Fibroblast of lung (primary cell): ENCODE measurements at regions not wholly inside any gene's neighbourhood (a gene's known extent, or its start where the extent isn't known, plus 50 kb on each side); places are given as distances from the start of the nearest gene placed in this dataset.

Experiments used
- DNase-seq, 2 donors: peaks; one replicate each; pipeline versions ENCODE4 v3.0.0 to v3.0.0-alpha.2; 2010; ENCODE audit warnings: low read depth in 2 of 2
- H2AFZ ChIP-seq: 2 replicates; pipeline ENCODE4 v1.5.1; 2012; ENCODE audit warnings: low read length, control low read depth, inconsistent platforms
- H3K27ac ChIP-seq: 2 replicates; pipeline ENCODE4 v1.5.1; 2011; ENCODE audit warnings: low read length, control low read depth; ENCODE audit not compliant: insufficient read depth
- H3K27me3 ChIP-seq: 2 replicates; pipeline ENCODE4 v1.5.1; 2011; ENCODE audit warnings: mild to moderate bottlenecking, low read length; ENCODE audit not compliant: control insufficient read depth, insufficient read depth
- H3K36me3 ChIP-seq: 2 replicates; pipeline ENCODE4 v1.5.1; 2011; ENCODE audit warnings: low read length; ENCODE audit not compliant: control insufficient read depth, insufficient read depth
- H3K4me1 ChIP-seq: 2 replicates; pipeline ENCODE4 v1.5.1; 2011; ENCODE audit warnings: low read length; ENCODE audit not compliant: control insufficient read depth, insufficient read depth; ENCODE audit errors: extremely low read depth
- H3K4me2 ChIP-seq: 2 replicates; pipeline ENCODE4 v1.5.1; 2011; ENCODE audit warnings: low read length, control low read depth; ENCODE audit not compliant: insufficient read depth; ENCODE audit errors: extremely low read depth
- H3K4me3 ChIP-seq, 4 experiments: fragments of 200-600 bp in 1 of 4; sonication (generic) in 1 of 4; replicated peaks in 1 of 4; 2 replicates each; pipeline ENCODE4 v1.5.1; 2011 to 2016; ENCODE audit warnings: low read length in 4 of 4, low read depth in 3 of 4, mild to moderate bottlenecking in 3 of 4, control low read depth in 2 of 4, inconsistent platforms in 1 of 4, mixed read lengths in 1 of 4; ENCODE audit not compliant: insufficient read depth in 1 of 4; ENCODE audit errors: control extremely low read depth in 1 of 4
- H3K79me2 ChIP-seq: 2 replicates; pipeline ENCODE4 v1.5.1; 2012; ENCODE audit warnings: mild to moderate bottlenecking, low read length, inconsistent platforms; ENCODE audit not compliant: control insufficient read depth, insufficient read depth
- H3K9ac ChIP-seq: 2 replicates; pipeline ENCODE4 v1.5.1; 2011; ENCODE audit warnings: mild to moderate bottlenecking, low read length, control low read depth; ENCODE audit not compliant: insufficient read depth
- H3K9me3 ChIP-seq: 2 replicates; pipeline ENCODE4 v1.5.1; 2012; ENCODE audit warnings: low read depth, low read length; ENCODE audit not compliant: control insufficient read depth, insufficient read depth
- H4K20me1 ChIP-seq: 2 replicates; pipeline ENCODE4 v1.5.1; 2011; ENCODE audit warnings: low read length; ENCODE audit not compliant: control insufficient read depth, insufficient read depth; ENCODE audit errors: extremely low read depth
- CTCF ChIP-seq, 2 donors: IDR thresholded peaks in 1 of 2; conservative IDR thresholded peaks in 1 of 2; 1 replicate in 1 of 2; 2 replicates in 1 of 2; pipeline ENCODE4 v1.5.1; 2011 to 2012; ENCODE audit warnings: low read length in 2 of 2, control low read depth in 1 of 2, inconsistent platforms in 1 of 2, low read depth in 1 of 2, mild to moderate bottlenecking in 1 of 2
- EZH2 ChIP-seq: IDR thresholded peaks from 2 replicates; pipeline ENCODE4 v1.5.1; 2012; ENCODE audit warnings: low read length, control low read depth, mild to moderate bottlenecking; ENCODE audit errors: missing control alignments

- DNase-seq = no peak
- no peak overlapping the region for H3K4me3 ChIP-seq
- H3K27me3 ChIP-seq = no peaks in the 10 kb centered on the region
- TF ChIP-seq CTCF (conservative IDR thresholded peaks at IDR 0.05 in 1 of 2, IDR thresholded peaks at IDR 0.05 in 1 of 2; ENCODE audit: low read depth in 1 of 2, low read length in 2 of 2) = no peak
- no peak for TF ChIP-seq EZH2
- no peaks in the 10 kb centered on the region for H3K36me3 ChIP-seq
- H4K20me1 ChIP-seq = no peaks in the 10 kb centered on the region
- no peak overlapping the region for H3K9ac ChIP-seq
- H3K9me3 ChIP-seq = no peaks in the 10 kb centered on the region
- no peak overlapping the region for H3K4me2 ChIP-seq
- no peak overlapping the region for H3K27ac ChIP-seq
- no peak overlapping the region for H2AFZ ChIP-seq
- H3K4me1 ChIP-seq = no peaks in the 10 kb centered on the region
- no peaks in the 10 kb centered on the region for H3K79me2 ChIP-seq
These were observed 416.9 kb downstream of the SLC6A15 start for GRCh38 chr12:84495711-84496110.

- Histone ChIP-seq H3K4me3 (no peak overlapping the region), H3K27ac (no peak overlapping the region), H3K36me3 (no peaks in the 10 kb centered on the region), H3K4me1 (no peaks in the 10 kb centered on the region), H2AFZ (no peak overlapping the region), H3K9me3 (no peaks in the 10 kb centered on the region), H3K27me3 (no peaks in the 10 kb centered on the region), H3K4me2 (no peak overlapping the region), H3K9ac (no peak overlapping the region), H4K20me1 (no peaks in the 10 kb centered on the region), H3K79me2 (no peaks in the 10 kb centered on the region)
- no peak for TF ChIP-seq EZH2
- no peak for TF ChIP-seq CTCF (conservative IDR thresholded peaks at IDR 0.05 in 1 of 2, IDR thresholded peaks at IDR 0.05 in 1 of 2; ENCODE audit: low read depth in 1 of 2, low read length in 2 of 2)
- no peak for DNase-seq
These were observed 420.2 kb downstream of the SLC6A15 start for GRCh38 chr12:84492351-84492883.

- H3K27ac ChIP-seq = no peak overlapping the region
- no peak overlapping the region for H3K4me3 ChIP-seq
- no peaks in the 10 kb centered on the region for H4K20me1 ChIP-seq
- H3K4me1 ChIP-seq = no peaks in the 10 kb centered on the region
- H3K4me2 ChIP-seq = no peak overlapping the region
- H3K9ac ChIP-seq = no peak overlapping the region
- no peaks in the 10 kb centered on the region for H3K36me3 ChIP-seq
- no peak for TF ChIP-seq CTCF (conservative IDR thresholded peaks at IDR 0.05 in 1 of 2, IDR thresholded peaks at IDR 0.05 in 1 of 2; ENCODE audit: low read depth in 1 of 2, low read length in 2 of 2)
- TF ChIP-seq EZH2 = no peak
- no peaks in the 10 kb centered on the region for H3K27me3 ChIP-seq
- no peaks in the 10 kb centered on the region for H3K9me3 ChIP-seq
- no peak overlapping the region for H2AFZ ChIP-seq
- no peaks in the 10 kb centered on the region for H3K79me2 ChIP-seq
- DNase-seq = no peak
These were observed 427.8 kb downstream of the SLC6A15 start for GRCh38 chr12:84484798-84485197.
